Kidney (tissue), 13 donors: ENCODE measurements at regions not wholly inside any gene's neighbourhood (a gene's known extent, or its start where the extent isn't known, plus 50 kb on each side); places are given as distances from the start of the nearest gene placed in this dataset.

Source experiments
- DNase-seq, 5 donors: peaks; one replicate each; pipeline ENCODE4 v3.0.0-alpha.2; 2013 to 2020
- FAIRE-seq: peaks from 2 replicates; lab custom pipeline; 2012; peaks lifted over from hg19 to GRCh38; lab: Jason Lieb, UNC
- H3K27ac ChIP-seq, 2 donors: one replicate each; pipeline ENCODE4 v1.7.0; 2013; ENCODE audit warnings: low read depth in 2 of 2, low read length in 2 of 2, inconsistent platforms in 1 of 2
- H3K27me3 ChIP-seq: one replicate; pipeline ENCODE4 v1.7.1; 2013; ENCODE audit warnings: low read length, inconsistent platforms; ENCODE audit not compliant: control insufficient read depth, insufficient read depth
- H3K36me3 ChIP-seq, 3 donors: one replicate each; pipeline versions ENCODE4 v1.7.0 to v1.7.1; 2013; ENCODE audit warnings: low read length in 3 of 3, control low read depth in 1 of 3, inconsistent platforms in 1 of 3; ENCODE audit not compliant: insufficient read depth in 3 of 3, control insufficient read depth in 2 of 3
- H3K4me1 ChIP-seq, 3 donors: one replicate each; pipeline versions ENCODE4 v1.7.0 to v1.7.1; 2013; ENCODE audit warnings: low read length in 3 of 3, inconsistent platforms in 1 of 3, low read depth in 1 of 3; ENCODE audit not compliant: control insufficient read depth in 2 of 3, insufficient read depth in 2 of 3
- H3K4me3 ChIP-seq, 3 donors: one replicate each; pipeline versions ENCODE4 v1.7.0 to v1.8.1; 2013; ENCODE audit warnings: low read length in 3 of 3, control low read depth in 1 of 3, inconsistent platforms in 1 of 3
- H3K9ac ChIP-seq, 3 donors: one replicate each; pipeline versions ENCODE4 v1.7.0 to v1.7.1; 2013; ENCODE audit warnings: low read length in 3 of 3, control low read depth in 1 of 3, inconsistent platforms in 1 of 3
- H3K9me3 ChIP-seq, 3 donors: one replicate each; pipeline versions ENCODE4 v1.7.0 to v1.7.1; 2013; ENCODE audit warnings: low read length in 3 of 3, control low read depth in 1 of 3, inconsistent platforms in 1 of 3; ENCODE audit not compliant: control insufficient read depth in 2 of 3, insufficient read depth in 1 of 3
- CTCF ChIP-seq: IDR thresholded peaks from 3 replicates; pipeline ENCODE4 v1.5.1; 2012; ENCODE audit warnings: mild to moderate bottlenecking, moderate library complexity, borderline replicate concordance; ENCODE audit not compliant: insufficient read depth; ENCODE audit errors: extremely low read depth
- intact Hi-C: fragments of 100-400 bp; cut with DNase I; formaldehyde crosslinking; loops from one replicate; pipeline ENCODE4 v1.11.1; 2022
- donor health status: control.
- donor health status: control.
- donor health status: control.
- donor health status: control.
- donor health status: control.
- donor health status: DM: yes; HTN: yes; CAD: no.
- donor health status: Normal renal cell carcinoma (clear cell type).

GRCh38 chr2:12251121-12251520 lies 465.6 kb upstream of the TRIB2 start:
- FAIRE-seq: no peak
- no peak for DNase-seq
- Histone ChIP-seq H3K4me1 (no peaks in the 10 kb centered on the region), H3K9ac (no peak overlapping the region), H3K36me3 (no peaks in the 10 kb centered on the region), H3K9me3 (no peaks in the 10 kb centered on the region), H3K27me3 (no peaks in the 10 kb centered on the region), H3K27ac (no peak overlapping the region), H3K4me3 (no peak overlapping the region)
- no peak for TF ChIP-seq CTCF
- intact Hi-C loops: no loop called here

- no peak for FAIRE-seq
- no peaks in the 10 kb centered on the region for H3K9me3 ChIP-seq
- no peaks in the 10 kb centered on the region for H3K36me3 ChIP-seq
- no peak overlapping the region for H3K27ac ChIP-seq
- H3K27me3 ChIP-seq: no peaks in the 10 kb centered on the region
- no peak overlapping the region for H3K4me3 ChIP-seq
- intact Hi-C loops: no loop called here
- no peak for TF ChIP-seq CTCF
- DNase-seq: no peak
- H3K9ac ChIP-seq: no peak overlapping the region
- H3K4me1 ChIP-seq: no peaks in the 10 kb centered on the region
Observed at GRCh38 chr2:12251749-12252148, 465.0 kb upstream of the TRIB2 start.

GRCh38 chr2:12253167-12253778 lies 463.5 kb upstream of the TRIB2 start:
- intact Hi-C loops: no loop called here
- H3K9me3 ChIP-seq: no peaks in the 10 kb centered on the region
- DNase-seq (no peak), FAIRE-seq (no peak)
- TF ChIP-seq CTCF: no peak
- no peaks in the 10 kb centered on the region for H3K27me3 ChIP-seq
- no peak overlapping the region for H3K9ac ChIP-seq
- H3K27ac ChIP-seq: no peak overlapping the region
- no peaks in the 10 kb centered on the region for H3K36me3 ChIP-seq
- no peaks in the 10 kb centered on the region for H3K4me1 ChIP-seq
- no peak overlapping the region for H3K4me3 ChIP-seq
